ENCODE measurements at regions not wholly inside any gene's neighbourhood (a gene's known extent, or its start where the extent isn't known, plus 50 kb on each side); places are given as distances from the start of the nearest gene placed in this dataset.
"Not testable (repeated sequence)": the region's sequence is repeated elsewhere in the genome, so short reads cannot be mapped to it uniquely, and the experiment has no call there.

- DNase-seq: no peak
Observed at GRCh38 chr5:1651250-1651649, 127.5 kb upstream of the LPCAT1 start.

GRCh38 chr5:1649554-1649953, 125.8 kb upstream of the LPCAT1 start:
- DNase-seq: no peak

GRCh38 chr5:1648806-1649205, 125.0 kb upstream of the LPCAT1 start:
- DNase-seq: no peak

GRCh38 chr5:1647580-1647979, 123.8 kb upstream of the LPCAT1 start:
- DNase-seq: no peak

- peak; percentile 33 for DNase-seq
Observed at GRCh38 chr5:1644810-1645571, 121.2 kb upstream of the LPCAT1 start.

- not testable (repeated sequence) for DNase-seq
Observed at GRCh38 chr5:1644393-1644809, 120.6 kb upstream of the LPCAT1 start.

- DNase-seq: no peak
Observed at GRCh38 chr5:1643651-1644392, 120.1 kb upstream of the LPCAT1 start.

GRCh38 chr5:1642621-1643061, 118.9 kb upstream of the LPCAT1 start:
- DNase-seq: no peak

- no peak for DNase-seq
Observed at GRCh38 chr5:1642221-1642620, 118.5 kb upstream of the LPCAT1 start.

- peak; percentile 88 for DNase-seq
Observed at GRCh38 chr5:1641560-1642166, 117.9 kb upstream of the LPCAT1 start.

GRCh38 chr5:1641041-1641440, 117.3 kb upstream of the LPCAT1 start:
- no peak for DNase-seq

- DNase-seq: no peak
Observed at GRCh38 chr5:1640421-1640881, 116.7 kb upstream of the LPCAT1 start.

- no peak for DNase-seq
Observed at GRCh38 chr5:1639757-1640156, 116.0 kb upstream of the LPCAT1 start.

GRCh38 chr5:1638658-1639400, 115.1 kb upstream of the LPCAT1 start:
- no peak for DNase-seq

- no peak for DNase-seq
Observed at GRCh38 chr5:1637639-1638481, 114.1 kb upstream of the LPCAT1 start.

GRCh38 chr5:1636981-1637638, 113.3 kb upstream of the LPCAT1 start:
- no peak for DNase-seq

- not testable (repeated sequence) for DNase-seq
Observed at GRCh38 chr5:1636208-1636770, 112.5 kb upstream of the LPCAT1 start.

- not testable (repeated sequence) for DNase-seq
Observed at GRCh38 chr5:1635477-1635876, 111.7 kb upstream of the LPCAT1 start.

- DNase-seq: no peak
Observed at GRCh38 chr5:1634337-1634661, 110.5 kb upstream of the LPCAT1 start.

- no peak for DNase-seq
Observed at GRCh38 chr5:1633605-1634336, 110.0 kb upstream of the LPCAT1 start.

- DNase-seq: not testable (repeated sequence)
Observed at GRCh38 chr5:1631004-1631403, 107.2 kb upstream of the LPCAT1 start.

Measured in amniotic stem cell (primary cell).